BJ (cell line): ENCODE measurements at regions not wholly inside any gene's neighbourhood (a gene's known extent, or its start where the extent isn't known, plus 50 kb on each side); places are given as distances from the start of the nearest gene placed in this dataset.

ENCODE experiments used
- CTCF ChIA-PET: fragments of 350-600 bp; formaldehyde crosslinking; extraction: SDS; loops from one replicate; lab custom pipeline; 2021; ENCODE audit warnings: antibody characterized with exemption, inconsistent platforms; lab: Yijun Ruan, JAX
- POLR2A ChIA-PET: fragments of 300-600 bp; sonication (Branson Sonifier 250); formaldehyde crosslinking; extraction: SDS; loops from one replicate; lab custom pipeline; 2021; ENCODE audit warnings: antibody characterized with exemption; lab: Charles Lee
- DNase-seq: peaks from one replicate; pipeline ENCODE4 v3.0.0-alpha.2; 2011; ENCODE audit warnings: low read depth
- H3K27me3 ChIP-seq: 2 replicates; pipeline ENCODE4 v1.6.0; 2011; ENCODE audit warnings: low read length; ENCODE audit not compliant: control insufficient read depth, insufficient read depth
- H3K36me3 ChIP-seq: 2 replicates; pipeline ENCODE4 v1.5.1; 2011; ENCODE audit warnings: low read length; ENCODE audit not compliant: control insufficient read depth, insufficient read depth
- H3K4me3 ChIP-seq: 2 replicates; pipeline ENCODE4 v1.5.1; 2011; ENCODE audit warnings: low read depth, mild to moderate bottlenecking, control low read depth, low read length
- CTCF ChIP-seq: IDR thresholded peaks from 2 replicates; pipeline ENCODE4 v1.5.1; 2011; ENCODE audit warnings: low read depth, mild to moderate bottlenecking, control low read depth, inconsistent platforms, low read length, moderate library complexity; ENCODE audit not compliant: insufficient read depth

GRCh38 chr1:25018943-25019336 lies 88.9 kb upstream of the RUNX3 start:
- no peaks in the 10 kb centered on the region for H3K27me3 ChIP-seq
- DNase-seq, result no peak
- POLR2A ChIA-PET, result no interaction called here
- TF ChIP-seq CTCF, result no peak
- CTCF ChIA-PET, result no interaction called here
- H3K36me3 ChIP-seq, result no peaks in the 10 kb centered on the region
- no peak overlapping the region for H3K4me3 ChIP-seq

- POLR2A ChIA-PET, result no interaction called here
- no peaks in the 10 kb centered on the region for H3K36me3 ChIP-seq
- CTCF ChIA-PET, result interaction anchor here (1.2 kb wide), 1 partner anchor 86 kb away, joined by 4 read pairs; no protein-coding TSS in a partner anchor
- TF ChIP-seq CTCF, result no peak
- no peak overlapping the region for H3K4me3 ChIP-seq
- no peaks in the 10 kb centered on the region for H3K27me3 ChIP-seq
- no peak for DNase-seq
Observed at GRCh38 chr1:25018110-25018735, 88.1 kb upstream of the RUNX3 start.

DNA sequence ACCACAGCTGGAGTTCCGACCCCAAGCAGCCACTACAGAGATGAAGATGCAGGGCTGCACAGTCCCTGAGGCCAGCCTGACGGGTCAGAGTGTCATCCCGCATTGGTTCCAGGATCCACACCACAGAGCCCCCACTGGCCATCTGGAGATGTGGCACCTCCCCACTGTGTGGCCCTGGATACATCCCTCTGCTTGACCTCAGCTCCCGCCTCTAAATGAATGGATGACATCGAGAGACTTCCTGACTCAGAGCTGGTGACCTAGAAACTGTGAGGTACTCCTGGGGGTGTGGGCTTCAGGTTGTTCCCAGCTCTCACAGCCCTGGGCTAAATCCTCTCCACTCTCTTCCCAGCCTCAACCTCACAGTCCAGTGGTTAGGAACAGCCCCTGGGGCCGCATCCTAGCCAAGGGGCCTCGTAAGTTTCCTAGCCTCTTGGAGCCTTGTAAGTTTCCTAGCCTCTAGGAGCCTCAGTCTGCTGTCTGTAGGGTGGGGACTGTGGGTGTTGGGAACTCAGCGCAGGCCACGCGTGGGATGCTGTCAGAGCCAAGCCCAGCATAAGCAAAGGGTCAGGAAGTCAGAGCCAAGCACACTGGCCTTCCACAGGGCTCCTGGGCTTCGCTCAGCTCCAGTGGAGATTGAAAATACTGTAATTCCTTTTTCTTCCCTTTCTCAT lies 87.5 kb upstream of the RUNX3 start:
- Histone ChIP-seq H3K27me3 (no peaks in the 10 kb centered on the region), H3K36me3 (no peaks in the 10 kb centered on the region), H3K4me3 (no peak overlapping the region)
- CTCF ChIA-PET, result interaction anchor here (1.2 kb wide), 1 partner anchor 85 kb away, joined by 4 read pairs; no protein-coding TSS in a partner anchor
- POLR2A ChIA-PET, result no interaction called here
- no peak for TF ChIP-seq CTCF
- no peak for DNase-seq

DNA sequence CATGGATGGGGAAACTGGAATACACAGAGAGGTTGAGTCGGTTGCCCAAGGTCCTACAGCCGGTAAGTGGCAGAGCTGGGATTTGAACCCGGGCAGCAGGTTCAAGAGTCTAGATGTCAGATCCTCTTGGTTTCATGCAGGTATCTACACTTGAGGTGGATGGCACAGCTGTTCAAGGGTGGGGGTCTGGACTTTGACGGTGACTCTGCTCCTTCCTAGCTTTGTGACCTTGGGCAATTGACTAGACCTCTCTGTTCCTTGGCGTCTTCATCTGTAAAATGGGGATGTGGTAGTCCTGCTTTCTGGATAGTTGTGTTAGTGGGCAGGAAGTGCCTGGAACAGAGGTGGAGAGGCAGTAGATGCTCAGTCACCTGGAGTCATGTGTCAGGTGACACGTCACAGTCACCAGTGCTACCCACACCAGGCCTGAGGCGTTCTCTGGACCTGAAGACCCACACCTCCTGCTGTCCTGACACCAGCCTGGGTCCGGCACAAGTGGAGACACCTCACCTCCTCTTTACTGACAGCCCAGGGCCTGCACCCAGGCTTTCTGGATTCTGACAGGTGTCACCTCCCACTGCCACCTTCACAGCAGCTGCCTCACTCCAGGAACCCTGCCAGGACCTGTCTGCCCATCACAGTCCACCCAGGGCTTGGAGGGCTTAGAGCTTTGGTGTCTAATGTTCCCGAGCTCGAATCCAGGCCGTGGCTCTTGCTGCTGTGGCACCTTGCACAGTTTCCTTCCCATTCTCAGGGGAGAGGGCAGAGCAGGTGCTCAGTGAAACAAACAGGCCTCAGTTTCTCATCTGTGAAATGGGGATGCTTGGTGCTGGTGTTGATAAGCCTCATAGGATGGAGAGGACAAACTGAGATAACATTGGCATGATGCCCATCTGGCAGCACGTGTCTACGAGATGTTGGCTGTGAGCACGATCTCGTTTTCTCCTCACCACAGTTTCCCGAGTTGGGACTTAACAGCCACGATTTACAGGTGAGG lies 83.2 kb upstream of the RUNX3 start:
- Histone ChIP-seq H3K27me3 (peaks cover 11% of the 10 kb centered on the region), H3K4me3 (no peak overlapping the region), H3K36me3 (no peaks in the 10 kb centered on the region)
- CTCF ChIA-PET, result no interaction called here
- no peak for DNase-seq
- no peak for TF ChIP-seq CTCF
- POLR2A ChIA-PET, result no interaction called here
